OCI-LY3 (cell line): ENCODE measurements at regions not wholly inside any gene's neighbourhood (a gene's known extent, or its start where the extent isn't known, plus 50 kb on each side); places are given as distances from the start of the nearest gene placed in this dataset.

ENCODE experiments used
- H2AFZ ChIP-seq: fragments of 200-600, 300-600 bp; shearing (Covaris generic); 2 replicates; pipeline ENCODE4 v1.6.0; 2014; ENCODE audit warnings: antibody characterized with exemption, low read depth, low read length
- H3K27ac ChIP-seq: fragments of 200-600, 300-600 bp; sonication (generic); 2 replicates; pipeline ENCODE4 v1.5.1; 2014; ENCODE audit warnings: mild to moderate bottlenecking, low read length, moderate library complexity, mixed read lengths
- H3K27me3 ChIP-seq: fragments of 200-600, 300-600 bp; sonication (generic); 2 replicates; pipeline ENCODE4 v1.6.1; 2014; ENCODE audit warnings: low read depth, low read length, mixed read lengths
- H3K36me3 ChIP-seq: fragments of 200-600, 300-600 bp; sonication (generic); replicated peaks from 2 replicates; pipeline ENCODE3; 2014; ENCODE audit warnings: low read depth, low read length, mixed read lengths
- H3K4me1 ChIP-seq: fragments of 300-600, 200-600 bp; sonication (generic); 2 replicates; pipeline ENCODE4 v1.6.1; 2014; ENCODE audit warnings: low read length, mixed read lengths
- H3K4me2 ChIP-seq: fragments of 200-600, 300-600 bp; sonication (generic); 2 replicates; pipeline ENCODE4 v1.6.1; 2014; ENCODE audit warnings: low read length, mixed read lengths
- H3K4me3 ChIP-seq: fragments of 300-600, 200-600 bp; sonication (generic); 2 replicates; pipeline ENCODE4 v1.5.1; 2014; ENCODE audit warnings: antibody characterized with exemption, mild to moderate bottlenecking, low read length, moderate library complexity
- H3K79me2 ChIP-seq: fragments of 300-600, 200-600 bp; shearing (Covaris generic); 2 replicates; pipeline ENCODE4 v1.6.1; 2014; ENCODE audit warnings: mild to moderate bottlenecking, low read length, mixed read lengths
- H3K9ac ChIP-seq: fragments of 300-600, 200-600 bp; shearing (Covaris generic); 2 replicates; pipeline ENCODE4 v1.6.0; 2014; ENCODE audit warnings: mild to moderate bottlenecking, low read length, moderate library complexity
- H3K9me3 ChIP-seq: fragments of 200-600, 300-600 bp; shearing (Covaris generic); 2 replicates; pipeline ENCODE4 v1.6.1; 2014; ENCODE audit warnings: low read length, mixed read lengths; ENCODE audit not compliant: insufficient read depth
- H4K20me1 ChIP-seq: fragments of 200-600, 300-600 bp; sonication (generic); 2 replicates; pipeline ENCODE4 v1.6.1; 2016; ENCODE audit warnings: low read length, mixed read lengths; ENCODE audit not compliant: insufficient read depth
- EZH2phosphoT487 ChIP-seq: fragments of 200-600 bp; shearing (Covaris generic); IDR thresholded peaks from 2 replicates; pipeline ENCODE4 v1.6.1; 2018; ENCODE audit warnings: antibody characterized with exemption, mixed run types, low read depth
- TF ChIP-seq, protein P1 (sequence below): fragments of 200-600, 300-600 bp; sonication (generic); IDR thresholded peaks from 2 replicates; pipeline ENCODE4 v1.5.1; 2014; ENCODE audit warnings: antibody characterized with exemption, low read length, low read depth

DNA sequence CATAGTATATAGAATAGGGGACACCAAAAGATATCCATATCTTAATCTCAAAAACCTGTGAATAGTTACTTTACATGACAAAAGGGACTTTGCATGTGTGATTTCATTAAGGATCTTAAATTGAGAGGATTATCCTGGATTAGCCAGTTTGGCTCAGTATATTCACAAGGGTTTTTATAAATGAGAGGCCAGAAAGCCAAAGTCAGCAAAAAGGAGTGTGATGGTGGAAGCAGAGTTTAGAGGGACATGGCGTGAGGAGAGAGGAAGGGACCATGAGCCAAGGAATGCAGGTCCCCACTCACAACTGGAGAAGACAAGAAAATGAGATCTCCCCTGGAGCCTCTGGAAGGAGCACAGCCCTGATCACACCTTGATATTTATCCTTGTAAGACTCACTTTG lies 648.5 kb upstream of the LCORL start:
- Histone ChIP-seq H3K27ac (no peak overlapping the region), H3K79me2 (no peaks in the 10 kb centered on the region), H3K27me3 (no peaks in the 10 kb centered on the region), H3K4me1 (no peaks in the 10 kb centered on the region), H3K36me3 (no peaks in the 10 kb centered on the region), H3K9me3 (no peaks in the 10 kb centered on the region), H2AFZ (no peak overlapping the region), H3K9ac (no peak overlapping the region), H3K4me3 (no peak overlapping the region), H3K4me2 (no peak overlapping the region), H4K20me1 (no peaks in the 10 kb centered on the region)
- no peak for TF ChIP-seq EZH2phosphoT487
- TF ChIP-seq, protein P1, sequence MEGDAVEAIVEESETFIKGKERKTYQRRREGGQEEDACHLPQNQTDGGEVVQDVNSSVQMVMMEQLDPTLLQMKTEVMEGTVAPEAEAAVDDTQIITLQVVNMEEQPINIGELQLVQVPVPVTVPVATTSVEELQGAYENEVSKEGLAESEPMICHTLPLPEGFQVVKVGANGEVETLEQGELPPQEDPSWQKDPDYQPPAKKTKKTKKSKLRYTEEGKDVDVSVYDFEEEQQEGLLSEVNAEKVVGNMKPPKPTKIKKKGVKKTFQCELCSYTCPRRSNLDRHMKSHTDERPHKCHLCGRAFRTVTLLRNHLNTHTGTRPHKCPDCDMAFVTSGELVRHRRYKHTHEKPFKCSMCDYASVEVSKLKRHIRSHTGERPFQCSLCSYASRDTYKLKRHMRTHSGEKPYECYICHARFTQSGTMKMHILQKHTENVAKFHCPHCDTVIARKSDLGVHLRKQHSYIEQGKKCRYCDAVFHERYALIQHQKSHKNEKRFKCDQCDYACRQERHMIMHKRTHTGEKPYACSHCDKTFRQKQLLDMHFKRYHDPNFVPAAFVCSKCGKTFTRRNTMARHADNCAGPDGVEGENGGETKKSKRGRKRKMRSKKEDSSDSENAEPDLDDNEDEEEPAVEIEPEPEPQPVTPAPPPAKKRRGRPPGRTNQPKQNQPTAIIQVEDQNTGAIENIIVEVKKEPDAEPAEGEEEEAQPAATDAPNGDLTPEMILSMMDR, result no peak

DNA sequence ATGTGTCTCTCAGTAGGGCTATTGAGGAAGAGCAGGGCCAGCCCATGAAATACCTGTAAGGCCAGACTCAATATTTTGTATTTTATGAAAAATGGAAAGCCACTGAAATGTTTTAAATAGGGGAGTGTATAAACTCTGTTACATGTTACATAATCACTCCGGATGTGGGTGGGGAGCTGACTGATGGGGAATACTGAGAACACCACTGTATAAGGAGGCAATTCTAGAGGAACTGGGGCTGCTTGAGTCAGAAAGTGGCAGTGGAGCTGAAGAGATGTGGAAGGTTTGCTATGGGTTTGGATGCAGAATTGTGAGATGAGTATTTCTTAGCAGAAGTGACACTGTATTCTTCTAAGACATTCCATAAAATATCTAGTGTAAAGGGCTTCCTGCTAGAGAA lies 647.8 kb upstream of the LCORL start:
- Histone ChIP-seq H3K36me3 (no peaks in the 10 kb centered on the region), H3K4me2 (no peak overlapping the region), H2AFZ (no peak overlapping the region), H3K4me1 (no peaks in the 10 kb centered on the region), H3K27me3 (no peaks in the 10 kb centered on the region), H3K27ac (no peak overlapping the region), H3K79me2 (no peaks in the 10 kb centered on the region), H3K9me3 (no peaks in the 10 kb centered on the region), H4K20me1 (no peaks in the 10 kb centered on the region), H3K4me3 (no peak overlapping the region), H3K9ac (no peak overlapping the region)
- TF ChIP-seq, protein P1, result no peak
- no peak for TF ChIP-seq EZH2phosphoT487

DNA sequence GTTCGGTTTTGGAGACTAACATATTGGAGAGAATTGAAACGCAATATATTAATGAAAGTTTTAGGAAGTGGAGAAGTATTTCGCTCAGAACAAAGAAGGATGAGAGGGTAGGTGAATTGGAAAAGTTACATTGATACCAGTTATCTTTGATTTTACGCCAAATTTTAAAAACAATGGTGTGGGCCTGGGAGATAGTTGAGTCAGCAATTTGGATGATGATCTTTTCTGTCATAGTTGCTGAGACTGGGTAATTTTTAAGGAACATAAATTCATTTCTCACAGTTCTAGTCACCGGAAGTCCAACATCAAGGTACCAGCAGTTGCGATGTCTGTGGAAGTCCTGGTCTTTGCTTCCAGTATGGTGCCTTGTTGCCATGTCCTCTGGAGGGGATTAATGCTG lies 644.8 kb upstream of the LCORL start:
- no peaks in the 10 kb centered on the region for H3K4me1 ChIP-seq
- no peak overlapping the region for H3K9ac ChIP-seq
- no peaks in the 10 kb centered on the region for H3K9me3 ChIP-seq
- no peak overlapping the region for H2AFZ ChIP-seq
- H3K27me3 ChIP-seq, result no peaks in the 10 kb centered on the region
- no peaks in the 10 kb centered on the region for H3K79me2 ChIP-seq
- no peak overlapping the region for H3K4me2 ChIP-seq
- no peaks in the 10 kb centered on the region for H4K20me1 ChIP-seq
- no peak overlapping the region for H3K4me3 ChIP-seq
- H3K36me3 ChIP-seq, result no peaks in the 10 kb centered on the region
- TF ChIP-seq, protein P1, result no peak
- TF ChIP-seq EZH2phosphoT487, result no peak
- no peak overlapping the region for H3K27ac ChIP-seq

DNA sequence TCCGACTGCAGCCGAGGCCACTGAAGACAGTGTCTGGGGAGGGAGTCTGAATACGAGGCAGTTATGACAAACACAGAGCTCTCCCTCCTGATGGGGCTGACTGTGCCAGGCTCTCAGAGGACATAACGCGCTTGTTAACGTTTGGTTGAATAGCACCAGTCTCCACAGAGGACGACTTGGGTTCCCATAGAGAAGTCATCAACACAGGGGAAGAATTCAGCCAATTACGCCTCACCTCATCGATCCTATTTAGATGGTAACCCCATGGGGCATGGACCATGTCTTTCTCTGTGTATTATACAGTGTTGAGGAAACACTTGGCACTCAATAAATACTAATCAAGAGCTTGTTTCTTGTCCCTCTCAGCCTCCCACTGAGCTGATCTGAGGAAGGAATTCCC lies 642.6 kb upstream of the LCORL start:
- no peak overlapping the region for H3K9ac ChIP-seq
- no peaks in the 10 kb centered on the region for H3K9me3 ChIP-seq
- no peak overlapping the region for H3K27ac ChIP-seq
- H3K36me3 ChIP-seq, result no peaks in the 10 kb centered on the region
- TF ChIP-seq EZH2phosphoT487, result no peak
- TF ChIP-seq, protein P1, result no peak
- H3K4me2 ChIP-seq, result no peak overlapping the region
- H2AFZ ChIP-seq, result no peak overlapping the region
- no peaks in the 10 kb centered on the region for H3K27me3 ChIP-seq
- no peak overlapping the region for H3K4me3 ChIP-seq
- no peaks in the 10 kb centered on the region for H4K20me1 ChIP-seq
- no peaks in the 10 kb centered on the region for H3K4me1 ChIP-seq
- no peaks in the 10 kb centered on the region for H3K79me2 ChIP-seq
